ENCODE measurements at regions not wholly inside any gene's neighbourhood (a gene's known extent, or its start where the extent isn't known, plus 50 kb on each side); places are given as distances from the start of the nearest gene placed in this dataset.

DNA sequence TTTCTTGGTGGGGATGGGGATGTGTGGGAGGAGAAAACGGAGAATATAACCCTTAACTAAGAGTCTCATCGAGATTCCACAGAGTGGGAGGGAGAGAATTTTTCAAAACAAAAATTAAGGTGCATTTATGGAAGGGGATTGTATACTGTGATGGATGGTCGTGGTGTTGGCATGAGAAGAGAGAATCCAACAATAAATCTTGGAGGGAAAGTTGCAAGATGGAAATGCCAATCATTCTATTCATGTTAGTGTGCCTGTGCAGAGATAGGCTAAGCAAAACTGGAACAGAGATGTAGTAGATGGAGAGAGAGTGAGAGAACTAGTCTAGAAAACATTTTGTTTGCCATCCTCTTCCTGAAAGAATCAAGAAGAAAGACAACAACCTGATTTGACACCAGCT, 613.1 kb downstream of the EBF1 start:
- DNase-seq (ENCODE audit: low spot score in 2 of 2): no peak
- FAIRE-seq: no peak

- FAIRE-seq: no peak
- no peak for DNase-seq (ENCODE audit: low spot score in 2 of 2)
Measured at GRCh38 chr5:158485604-158486081, 614.1 kb downstream of the EBF1 start.

DNA sequence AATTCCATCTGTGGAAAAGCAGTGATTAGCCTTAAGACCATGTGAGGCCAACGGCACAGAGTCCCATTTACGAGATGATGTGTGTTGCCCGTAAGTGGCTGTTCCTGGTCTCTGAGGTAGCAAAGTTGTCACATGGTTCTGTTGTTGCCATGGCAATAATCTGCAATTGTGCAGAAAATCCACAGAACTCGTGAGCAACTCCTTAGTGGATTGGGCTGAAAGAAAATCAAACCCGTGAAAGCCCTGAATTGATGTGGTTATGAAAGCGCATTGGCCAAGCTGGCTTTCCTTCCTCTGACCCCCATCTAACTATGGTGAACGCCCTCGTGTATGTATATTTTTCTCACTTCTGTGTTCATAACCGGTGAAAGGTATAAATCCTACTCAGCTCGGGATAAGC, 614.7 kb downstream of the EBF1 start:
- FAIRE-seq: no peak
- no peak for DNase-seq (ENCODE audit: low spot score in 2 of 2)

- no peak for FAIRE-seq
- no peak for DNase-seq (ENCODE audit: low spot score in 2 of 2)
Measured at GRCh38 chr5:158484150-158484549, 615.6 kb downstream of the EBF1 start.

DNA sequence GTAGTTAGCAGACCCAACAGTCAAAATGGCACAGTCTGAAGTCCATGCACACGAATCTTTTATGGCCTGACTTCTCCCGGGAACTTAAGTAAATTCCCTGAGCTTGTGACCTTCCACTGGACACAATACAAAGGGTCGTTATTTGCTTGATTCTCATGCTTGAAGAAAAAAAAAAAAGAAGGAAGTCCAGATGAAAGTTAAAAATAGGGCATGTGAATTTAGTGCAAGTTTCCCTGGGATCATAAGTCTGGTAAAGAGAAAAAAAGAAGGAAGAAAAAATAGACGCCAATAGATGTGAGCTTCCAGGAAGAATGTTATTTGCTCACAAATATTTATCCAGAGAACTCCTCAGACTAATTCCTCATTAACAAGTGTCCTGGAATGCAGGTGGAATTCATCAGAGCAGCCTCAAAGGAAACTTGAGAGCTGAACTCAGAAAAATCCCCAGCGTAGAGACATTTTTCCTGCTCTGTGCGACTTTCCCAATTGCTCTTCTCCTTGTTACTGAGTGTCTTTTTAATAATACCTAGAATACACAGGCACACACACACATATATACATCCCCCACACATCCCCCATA, 616.3 kb downstream of the EBF1 start:
- FAIRE-seq (no peak), DNase-seq (ENCODE audit: low spot score in 2 of 2) (no peak)

- FAIRE-seq: no peak
Measured at GRCh38 chr5:158482125-158482524, 617.6 kb downstream of the EBF1 start.

DNA sequence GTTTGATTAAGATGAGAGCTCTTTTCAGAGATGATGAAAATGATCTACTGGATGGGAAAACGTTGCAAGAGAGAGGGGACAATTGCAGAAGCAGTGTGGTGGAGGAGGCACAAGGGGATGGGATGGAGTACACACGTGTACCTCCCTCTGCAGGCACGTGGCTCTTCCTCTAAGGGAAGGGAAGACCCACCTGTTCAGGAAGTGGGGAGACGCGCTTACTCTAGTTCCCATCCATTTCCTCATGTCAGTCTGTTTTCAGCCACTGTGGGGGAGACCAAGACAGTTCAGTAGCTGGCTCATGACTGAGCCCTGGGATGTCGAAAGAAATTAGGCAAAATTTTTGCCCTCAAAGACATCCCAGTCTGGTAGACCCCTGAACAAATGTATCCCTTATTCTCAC, 619.2 kb upstream of the CLINT1 start:
- no peak for FAIRE-seq

More at GRCh38 chr5:158482125-158482524, 617.6 kb downstream of the EBF1 start:
- DNase-seq (ENCODE audit: low spot score in 2 of 2): no peak

GRCh38 chr5:158477214-158477613, 618.3 kb upstream of the CLINT1 start:
- no peak for FAIRE-seq
- no peak for DNase-seq (ENCODE audit: low spot score in 2 of 2)

More for the DNA sequence above, 619.2 kb upstream of the CLINT1 start:
- no peak for DNase-seq (ENCODE audit: low spot score in 2 of 2)

GRCh38 chr5:158473016-158473635, 614.2 kb upstream of the CLINT1 start:
- DNase-seq (ENCODE audit: low spot score in 2 of 2) (no peak), FAIRE-seq (no peak)

- DNase-seq (ENCODE audit: low spot score in 2 of 2) (no peak), FAIRE-seq (no peak)
Measured at GRCh38 chr5:158471535-158471924, 612.6 kb upstream of the CLINT1 start.

DNA sequence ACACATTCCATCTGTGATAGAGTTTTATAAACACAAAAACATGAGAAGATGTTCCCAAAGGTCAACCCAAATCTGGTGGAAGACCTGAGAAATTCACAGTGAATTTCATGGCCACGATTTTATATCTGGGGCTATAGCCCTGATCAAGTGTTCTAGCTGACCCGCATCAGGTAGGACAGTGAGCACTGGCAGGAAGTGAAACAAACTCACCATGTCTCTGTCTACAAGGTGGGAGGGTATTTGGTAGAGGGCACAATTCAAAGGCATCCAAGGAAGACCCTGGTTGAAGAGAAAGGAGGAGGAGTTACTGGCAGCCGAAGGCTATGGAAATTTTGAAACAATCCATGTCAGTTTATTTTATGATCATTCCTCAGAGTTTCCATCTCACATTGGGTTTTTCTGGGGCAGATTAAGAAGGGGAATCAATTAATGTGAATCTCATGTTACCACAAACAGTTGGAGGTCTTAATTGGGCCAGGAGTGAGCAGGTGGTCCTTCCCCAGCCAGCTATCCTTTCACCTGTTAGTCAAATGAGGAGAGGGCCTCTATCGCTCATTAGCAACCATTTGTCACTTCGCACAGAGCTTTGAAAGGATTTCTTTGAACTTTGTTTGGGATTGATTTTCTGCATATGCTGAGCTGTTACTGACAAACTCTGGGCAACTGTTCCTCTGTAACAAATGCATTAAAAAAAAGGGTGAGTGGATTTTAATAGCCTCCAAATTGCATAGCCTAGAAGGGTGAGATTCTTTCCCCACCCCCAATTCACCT, 612.0 kb upstream of the CLINT1 start:
- FAIRE-seq (no peak), DNase-seq (ENCODE audit: low spot score in 2 of 2) (no peak)

GRCh38 chr5:158468444-158468843, 609.5 kb upstream of the CLINT1 start:
- FAIRE-seq (no peak), DNase-seq (ENCODE audit: low spot score in 2 of 2) (no peak)

DNA sequence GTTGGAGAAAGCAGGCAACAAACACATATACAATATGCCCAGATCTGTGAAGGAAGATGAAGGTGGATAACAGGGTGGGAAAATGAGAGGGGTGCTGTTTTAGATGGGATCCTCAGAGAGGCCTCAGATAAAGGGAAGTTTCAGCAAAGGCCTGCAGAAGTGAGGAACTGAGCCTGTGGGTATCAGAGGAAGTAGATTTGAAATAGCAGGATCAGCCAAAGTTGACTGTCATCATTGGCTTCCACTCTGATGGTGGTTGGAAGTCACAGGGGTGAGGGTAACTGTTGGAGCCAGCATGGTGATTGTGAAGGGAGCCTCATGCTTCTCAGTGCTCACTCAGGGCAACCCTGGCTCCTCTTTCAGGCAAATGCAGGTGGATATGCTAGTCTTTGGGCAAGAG, 607.2 kb upstream of the CLINT1 start:
- FAIRE-seq (no peak), DNase-seq (ENCODE audit: low spot score in 2 of 2) (no peak)

GRCh38 chr5:158465086-158465972, 606.4 kb upstream of the CLINT1 start:
- no peak for FAIRE-seq

GRCh38 chr5:158464383-158464782, 605.4 kb upstream of the CLINT1 start:
- FAIRE-seq (no peak), DNase-seq (ENCODE audit: low spot score in 2 of 2) (no peak)

More at GRCh38 chr5:158465086-158465972, 606.4 kb upstream of the CLINT1 start:
- DNase-seq (ENCODE audit: low spot score in 2 of 2): no peak

DNA sequence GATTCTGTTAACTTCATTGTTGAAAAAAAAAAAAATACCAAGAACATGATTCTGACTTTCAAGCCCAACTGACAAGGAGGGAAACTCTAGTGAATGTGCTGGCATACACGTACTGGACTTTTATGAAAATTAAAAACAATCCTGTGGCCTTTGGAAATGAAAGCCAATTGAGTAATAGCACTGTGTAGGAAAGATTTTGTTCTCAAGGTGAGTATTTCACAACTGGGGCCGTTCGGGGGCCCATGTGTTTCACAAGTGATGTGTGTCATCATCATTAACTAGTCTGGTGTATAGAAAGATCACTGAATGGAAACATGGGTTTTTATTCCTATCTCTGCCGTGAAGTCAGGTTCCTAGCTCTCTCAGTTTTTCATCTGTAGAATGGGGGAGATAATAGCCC, 605.0 kb upstream of the CLINT1 start:
- FAIRE-seq: no peak

GRCh38 chr5:158463188-158463587, 604.2 kb upstream of the CLINT1 start:
- FAIRE-seq: no peak

More for the DNA sequence above, 605.0 kb upstream of the CLINT1 start:
- DNase-seq (ENCODE audit: low spot score in 2 of 2): no peak

DNA sequence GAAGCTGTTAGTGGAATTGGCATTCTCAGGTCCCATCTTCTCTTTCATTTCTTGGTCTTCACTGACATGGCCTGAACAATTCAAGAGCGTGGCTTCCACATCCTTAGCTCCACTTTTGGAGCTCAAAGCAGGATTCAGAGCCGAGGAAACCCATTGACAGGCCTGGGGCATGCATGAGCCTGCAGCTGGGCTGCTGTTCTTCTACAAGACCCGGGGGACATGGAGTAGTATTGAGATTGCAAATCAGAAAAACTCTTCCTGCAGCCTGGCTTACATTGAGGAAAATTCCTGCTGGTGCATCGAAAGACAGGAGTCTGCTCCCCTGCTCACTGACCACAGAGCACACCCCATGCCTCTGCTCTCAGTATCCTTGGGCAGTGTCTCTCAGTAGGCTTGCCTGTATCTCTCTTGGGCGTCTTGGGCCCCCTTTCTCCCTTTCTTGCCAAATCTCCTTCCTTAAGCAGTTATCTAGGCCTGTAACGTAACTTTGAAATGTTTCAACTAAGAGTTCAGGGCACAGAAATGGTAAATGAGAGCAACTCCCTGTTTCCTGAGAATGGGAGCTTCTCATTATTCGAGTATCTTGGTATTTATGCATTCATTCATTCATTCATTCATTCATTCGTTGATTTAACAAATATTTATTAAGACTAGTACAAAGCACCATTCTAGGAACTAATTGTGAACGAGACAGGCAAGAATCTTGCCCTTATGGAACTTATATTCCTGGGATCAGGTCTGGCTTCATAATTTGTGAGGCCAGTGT, 603.6 kb upstream of the CLINT1 start:
- FAIRE-seq (no peak), DNase-seq (ENCODE audit: low spot score in 2 of 2) (no peak)

More at GRCh38 chr5:158463188-158463587, 604.2 kb upstream of the CLINT1 start:
- no peak for DNase-seq (ENCODE audit: low spot score in 2 of 2)

- no peak for FAIRE-seq
Measured at GRCh38 chr5:158461240-158461854, 602.4 kb upstream of the CLINT1 start.

More at GRCh38 chr5:158461240-158461854, 602.4 kb upstream of the CLINT1 start:
- no peak for DNase-seq (ENCODE audit: low spot score in 2 of 2)

Measured in frontal cortex (tissue), 3 donors.